Activated T-helper 1 cell treated with anti-CD3 and anti-CD28 coated beads, Interleukin-12 subunit alpha, Interleukin-12 subunit beta, Interleukin-2, Interleukin-4 antibody, amounts not matched to agents 30 ng/mL and 10 ng/mL and 1 ng/mL, durations not matched to agents 14 hours and 24 hours and 36 hours (primary cell): ENCODE measurements at regions not wholly inside any gene's neighbourhood (a gene's known extent, or its start where the extent isn't known, plus 50 kb on each side); places are given as distances from the start of the nearest gene placed in this dataset.

Experiments
- DNase-seq: peaks from one replicate; pipeline ENCODE4 v3.0.0; 2021; ENCODE audit warnings: low spot score
- H3K27ac Mint-ChIP-seq: one replicate; pipeline ENCODE4 v1.8.0; 2021; ENCODE audit warnings: mild to moderate bottlenecking, mixed read lengths
- H3K27me3 Mint-ChIP-seq: one replicate; pipeline ENCODE4 v1.8.0; 2022; ENCODE audit warnings: mild to moderate bottlenecking, moderate library complexity, mixed read lengths; ENCODE audit not compliant: insufficient read depth
- H3K36me3 Mint-ChIP-seq: one replicate; pipeline ENCODE4 v1.8.0; 2021; ENCODE audit warnings: low read depth, mixed read lengths
- H3K4me1 Mint-ChIP-seq: one replicate; pipeline ENCODE4 v1.8.0; 2021; ENCODE audit warnings: low read depth, mixed read lengths
- H3K4me3 Mint-ChIP-seq: one replicate; pipeline ENCODE4 v1.8.0; 2021; ENCODE audit warnings: mild to moderate bottlenecking, moderate library complexity, mixed read lengths
- H3K9me3 Mint-ChIP-seq: one replicate; pipeline ENCODE4 v1.8.0; 2021; ENCODE audit warnings: mixed read lengths
- intact Hi-C: fragments of 100-400 bp; cut with micrococcal nuclease; formaldehyde crosslinking; loops from one replicate; pipeline ENCODE4 v1.15.1; 2024

GRCh38 chr1:36730599-36730998 lies 247.9 kb upstream of the CSF3R start:
- intact Hi-C loops: no loop called here
- Mint-ChIP-seq H3K4me1 (no peaks in the 10 kb centered on the region), H3K27me3 (peaks cover 12% of the 10 kb centered on the region), H3K4me3 (no peak overlapping the region), H3K27ac (no peak overlapping the region), H3K9me3 (no peaks in the 10 kb centered on the region), H3K36me3 (no peaks in the 10 kb centered on the region)
- DNase-seq: no peak

GRCh38 chr1:36729716-36730510 lies 247.2 kb upstream of the CSF3R start:
- no peaks in the 10 kb centered on the region for H3K4me1 Mint-ChIP-seq
- H3K4me3 Mint-ChIP-seq: no peak overlapping the region
- no peaks in the 10 kb centered on the region for H3K36me3 Mint-ChIP-seq
- H3K9me3 Mint-ChIP-seq: no peaks in the 10 kb centered on the region
- intact Hi-C loops: no loop called here
- no peak for DNase-seq
- H3K27ac Mint-ChIP-seq: no peak overlapping the region
- H3K27me3 Mint-ChIP-seq: peaks cover 12% of the 10 kb centered on the region

- H3K36me3 Mint-ChIP-seq: no peaks in the 10 kb centered on the region
- no peak overlapping the region for H3K4me3 Mint-ChIP-seq
- intact Hi-C loops: no loop called here
- H3K9me3 Mint-ChIP-seq: no peaks in the 10 kb centered on the region
- H3K27me3 Mint-ChIP-seq: peaks cover 12% of the 10 kb centered on the region
- no peak overlapping the region for H3K27ac Mint-ChIP-seq
- H3K4me1 Mint-ChIP-seq: no peaks in the 10 kb centered on the region
- no peak for DNase-seq
Measured at GRCh38 chr1:36729289-36729688, 246.6 kb upstream of the CSF3R start.

GRCh38 chr1:36728846-36729245 lies 246.1 kb upstream of the CSF3R start:
- Mint-ChIP-seq H3K36me3 (no peaks in the 10 kb centered on the region), H3K27me3 (peaks cover 12% of the 10 kb centered on the region), H3K9me3 (no peaks in the 10 kb centered on the region), H3K27ac (no peak overlapping the region), H3K4me1 (no peaks in the 10 kb centered on the region), H3K4me3 (no peak overlapping the region)
- intact Hi-C loops: no loop called here
- no peak for DNase-seq

GRCh38 chr1:36728051-36728450 lies 245.3 kb upstream of the CSF3R start:
- no peak for DNase-seq
- intact Hi-C loops: no loop called here
- Mint-ChIP-seq H3K9me3 (no peaks in the 10 kb centered on the region), H3K27ac (no peak overlapping the region), H3K4me3 (no peak overlapping the region), H3K36me3 (no peaks in the 10 kb centered on the region), H3K27me3 (peaks cover 12% of the 10 kb centered on the region), H3K4me1 (no peaks in the 10 kb centered on the region)

- intact Hi-C loops: no loop called here
- DNase-seq: no peak
- Mint-ChIP-seq H3K36me3 (no peaks in the 10 kb centered on the region), H3K9me3 (no peaks in the 10 kb centered on the region), H3K27me3 (peaks cover 9% of the 10 kb centered on the region), H3K27ac (no peak overlapping the region), H3K4me3 (no peak overlapping the region), H3K4me1 (no peaks in the 10 kb centered on the region)
Measured at GRCh38 chr1:36725151-36725550, 242.4 kb upstream of the CSF3R start.

- H3K36me3 Mint-ChIP-seq: no peaks in the 10 kb centered on the region
- DNase-seq: no peak
- H3K27me3 Mint-ChIP-seq: peaks cover 11% of the 10 kb centered on the region
- intact Hi-C loops: no loop called here
- no peak overlapping the region for H3K27ac Mint-ChIP-seq
- H3K4me1 Mint-ChIP-seq: no peaks in the 10 kb centered on the region
- H3K9me3 Mint-ChIP-seq: no peaks in the 10 kb centered on the region
- H3K4me3 Mint-ChIP-seq: no peak overlapping the region
Measured at GRCh38 chr1:36723813-36724212, 241.1 kb upstream of the CSF3R start.

GRCh38 chr1:36722871-36723270 lies 240.2 kb upstream of the CSF3R start:
- DNase-seq: no peak
- Mint-ChIP-seq H3K27ac (no peak overlapping the region), H3K9me3 (no peaks in the 10 kb centered on the region), H3K4me3 (no peak overlapping the region), H3K4me1 (no peaks in the 10 kb centered on the region), H3K27me3 (peaks cover 9% of the 10 kb centered on the region), H3K36me3 (no peaks in the 10 kb centered on the region)
- intact Hi-C loops: no loop called here

- H3K36me3 Mint-ChIP-seq: no peaks in the 10 kb centered on the region
- H3K27ac Mint-ChIP-seq: no peak overlapping the region
- no peaks in the 10 kb centered on the region for H3K4me1 Mint-ChIP-seq
- DNase-seq: no peak
- intact Hi-C loops: no loop called here
- H3K27me3 Mint-ChIP-seq: peaks cover 9% of the 10 kb centered on the region
- H3K9me3 Mint-ChIP-seq: no peaks in the 10 kb centered on the region
- H3K4me3 Mint-ChIP-seq: no peak overlapping the region
Measured at GRCh38 chr1:36721261-36721660, 238.5 kb upstream of the CSF3R start.

- Mint-ChIP-seq H3K27ac (no peak overlapping the region), H3K9me3 (no peaks in the 10 kb centered on the region), H3K27me3 (peaks cover 28% of the 10 kb centered on the region), H3K4me1 (no peaks in the 10 kb centered on the region), H3K4me3 (no peak overlapping the region), H3K36me3 (no peaks in the 10 kb centered on the region)
- intact Hi-C loops: no loop called here
- DNase-seq: no peak
Measured at GRCh38 chr1:36717431-36717830, 234.7 kb upstream of the CSF3R start.

GRCh38 chr1:36715797-36716196 lies 233.1 kb upstream of the CSF3R start:
- Mint-ChIP-seq H3K27ac (no peak overlapping the region), H3K4me3 (no peak overlapping the region), H3K27me3 (peaks cover 39% of the 10 kb centered on the region), H3K4me1 (no peaks in the 10 kb centered on the region), H3K36me3 (no peaks in the 10 kb centered on the region), H3K9me3 (no peaks in the 10 kb centered on the region)
- DNase-seq: no peak
- intact Hi-C loops: no loop called here

- intact Hi-C loops: no loop called here
- Mint-ChIP-seq H3K4me1 (no peaks in the 10 kb centered on the region), H3K9me3 (no peaks in the 10 kb centered on the region), H3K27ac (no peak overlapping the region), H3K36me3 (no peaks in the 10 kb centered on the region), H3K27me3 (peaks cover 46% of the 10 kb centered on the region), H3K4me3 (no peak overlapping the region)
- no peak for DNase-seq
Measured at GRCh38 chr1:36714301-36714700, 231.6 kb upstream of the CSF3R start.

- Mint-ChIP-seq H3K27me3 (peaks cover 39% of the 10 kb centered on the region), H3K36me3 (no peaks in the 10 kb centered on the region), H3K9me3 (no peaks in the 10 kb centered on the region), H3K4me1 (no peaks in the 10 kb centered on the region), H3K4me3 (no peak overlapping the region), H3K27ac (no peak overlapping the region)
- intact Hi-C loops: no loop called here
- DNase-seq: no peak
Measured at GRCh38 chr1:36711480-36711879, 228.8 kb upstream of the CSF3R start.

- peaks cover 44% of the 10 kb centered on the region for H3K27me3 Mint-ChIP-seq
- no peaks in the 10 kb centered on the region for H3K36me3 Mint-ChIP-seq
- no peak overlapping the region for H3K27ac Mint-ChIP-seq
- no peak for DNase-seq
- no peak overlapping the region for H3K4me3 Mint-ChIP-seq
- intact Hi-C loops: no loop called here
- H3K4me1 Mint-ChIP-seq: no peaks in the 10 kb centered on the region
- no peaks in the 10 kb centered on the region for H3K9me3 Mint-ChIP-seq
Measured at GRCh38 chr1:36710951-36711350, 228.2 kb upstream of the CSF3R start.
